ENCODE measurements at regions not wholly inside any gene's neighbourhood (a gene's known extent, or its start where the extent isn't known, plus 50 kb on each side); places are given as distances from the start of the nearest gene placed in this dataset.

DNA sequence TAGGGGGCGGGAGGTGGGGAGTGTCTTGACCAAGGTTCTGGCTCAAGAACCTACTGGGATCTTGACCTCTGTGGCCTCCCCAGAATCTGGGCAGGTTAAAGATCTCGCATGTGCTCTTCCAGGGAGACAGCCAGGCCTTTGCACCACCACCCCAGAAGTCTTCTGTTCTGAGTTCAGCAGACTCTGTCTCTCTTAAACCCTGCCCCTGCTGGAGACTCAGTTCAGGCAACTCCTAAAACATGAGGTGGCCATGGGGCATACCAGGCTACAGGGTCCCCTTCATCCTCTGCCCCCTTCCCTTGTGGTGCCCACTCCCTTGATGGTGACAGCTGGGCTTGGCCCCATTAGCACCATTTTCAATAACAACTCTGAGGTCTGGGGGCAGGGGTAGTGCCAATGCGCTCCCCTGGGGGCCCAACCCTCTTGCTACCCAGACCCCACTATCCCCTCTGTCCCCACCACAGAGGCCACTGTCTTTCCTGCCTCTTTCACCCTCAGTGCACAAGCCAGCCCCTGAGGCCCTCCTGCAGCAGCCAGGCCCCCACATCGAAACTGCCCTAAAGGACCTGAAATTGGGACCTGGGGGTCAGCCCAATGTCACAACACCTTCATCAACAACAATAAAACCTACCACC lies 132.7 kb upstream of the RUNX3 start:
- TF ChIP-seq CTCF (IDR thresholded peaks at IDR 0.05; ENCODE audit: low read length) (no peak), EZH2 (optimal IDR thresholded peaks at IDR 0.05; ENCODE audit: low read depth, low read length) (no peak)

All from MM.1S (cell line).